ENCODE measurements at regions not wholly inside any gene's neighbourhood (a gene's known extent, or its start where the extent isn't known, plus 50 kb on each side); places are given as distances from the start of the nearest gene placed in this dataset.
"Not testable (repeated sequence)": the region's sequence is repeated elsewhere in the genome, so short reads cannot be mapped to it uniquely, and the experiment has no call there.

DNA sequence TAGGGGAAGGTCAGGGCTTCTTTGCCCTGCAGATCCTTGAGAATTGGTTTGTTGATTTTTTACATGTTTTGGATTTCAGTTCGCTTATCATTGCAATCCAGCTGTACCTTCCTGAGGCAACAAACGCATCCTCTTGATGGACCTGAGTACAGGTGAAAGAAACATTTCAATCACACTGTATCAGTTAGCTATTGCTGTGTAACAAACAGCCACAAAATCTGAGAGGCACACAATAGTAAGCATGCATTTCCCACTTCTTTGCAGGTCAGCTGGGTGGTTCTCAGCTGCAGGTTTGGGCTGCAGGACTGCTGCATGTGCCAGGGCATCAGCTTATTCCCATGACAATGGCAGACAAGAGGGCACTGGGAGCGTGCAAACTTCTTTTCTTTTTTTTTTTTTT is 586.4 kb downstream of the MATN1 start:
- Histone ChIP-seq H3K36me3 (ENCODE audit: control insufficient read depth, low read depth, low read length) (no peaks in the 10 kb centered on the region), H3K9ac (ENCODE audit: low read length) (no peak overlapping the region), H3K27ac (ENCODE audit: low read length) (no peak overlapping the region), H3K27me3 (ENCODE audit: control insufficient read depth, insufficient read depth, low read length) (no peaks in the 10 kb centered on the region), H3K4me3 (ENCODE audit: low read length) (no peak overlapping the region), H3K4me1 (ENCODE audit: control insufficient read depth, low read depth, low read length) (no peaks in the 10 kb centered on the region), H3K9me3 (ENCODE audit: control insufficient read depth, low read depth, low read length) (no peaks in the 10 kb centered on the region)

- H3K4me1 ChIP-seq (ENCODE audit: control insufficient read depth, low read depth, low read length): no peaks in the 10 kb centered on the region
- no peaks in the 10 kb centered on the region for H3K9me3 ChIP-seq (ENCODE audit: control insufficient read depth, low read depth, low read length)
- no peak overlapping the region for H3K27ac ChIP-seq (ENCODE audit: low read length)
- no peak overlapping the region for H3K4me3 ChIP-seq (ENCODE audit: low read length)
- H3K36me3 ChIP-seq (ENCODE audit: control insufficient read depth, low read depth, low read length): no peaks in the 10 kb centered on the region
- no peaks in the 10 kb centered on the region for H3K27me3 ChIP-seq (ENCODE audit: control insufficient read depth, insufficient read depth, low read length)
- H3K9ac ChIP-seq (ENCODE audit: low read length): no peak overlapping the region
These were observed 587.7 kb downstream of the MATN1 start for GRCh38 chr1:30135698-30136097.

- Histone ChIP-seq H3K9ac (ENCODE audit: low read length) (no peak overlapping the region), H3K36me3 (ENCODE audit: control insufficient read depth, low read depth, low read length) (no peaks in the 10 kb centered on the region), H3K4me3 (ENCODE audit: low read length) (no peak overlapping the region), H3K27me3 (ENCODE audit: control insufficient read depth, insufficient read depth, low read length) (no peaks in the 10 kb centered on the region), H3K27ac (ENCODE audit: low read length) (no peak overlapping the region), H3K9me3 (ENCODE audit: control insufficient read depth, low read depth, low read length) (no peaks in the 10 kb centered on the region), H3K4me1 (ENCODE audit: control insufficient read depth, low read depth, low read length) (no peaks in the 10 kb centered on the region)
These were observed 588.7 kb downstream of the MATN1 start for GRCh38 chr1:30134466-30135217.

DNA sequence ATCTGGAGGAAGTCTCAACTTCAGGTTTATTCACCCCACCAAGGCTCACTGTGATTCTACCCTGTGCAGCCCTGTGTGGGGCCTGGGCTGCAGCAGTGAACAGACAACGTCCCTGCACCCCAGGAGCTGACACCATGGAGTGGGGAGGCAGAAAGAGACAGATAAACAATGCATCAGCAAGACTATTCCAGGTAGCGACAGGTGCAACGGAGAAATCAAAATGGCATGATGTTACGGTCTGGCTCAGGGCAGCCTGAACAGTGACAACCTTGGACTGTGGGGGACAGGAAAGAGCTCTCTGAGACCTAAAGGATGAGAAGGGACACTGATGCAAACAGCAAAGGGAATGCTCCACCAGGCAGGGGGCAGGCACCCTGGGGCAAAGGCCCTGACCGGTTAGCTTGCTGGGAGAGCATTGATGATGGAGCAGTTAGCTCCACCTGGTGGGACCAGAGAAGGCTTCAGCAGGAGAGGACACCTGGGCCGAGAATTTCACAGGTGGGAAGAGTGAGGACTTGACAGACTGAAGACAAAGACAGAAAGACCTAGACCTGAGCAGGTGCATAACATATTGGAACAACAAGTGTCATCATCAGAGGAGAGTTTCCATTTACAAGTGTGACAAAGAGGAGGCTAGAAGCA is 589.9 kb downstream of the MATN1 start:
- no peak overlapping the region for H3K9ac ChIP-seq (ENCODE audit: low read length)
- no peaks in the 10 kb centered on the region for H3K4me1 ChIP-seq (ENCODE audit: control insufficient read depth, low read depth, low read length)
- no peak overlapping the region for H3K4me3 ChIP-seq (ENCODE audit: low read length)
- H3K9me3 ChIP-seq (ENCODE audit: control insufficient read depth, low read depth, low read length): no peaks in the 10 kb centered on the region
- no peaks in the 10 kb centered on the region for H3K27me3 ChIP-seq (ENCODE audit: control insufficient read depth, insufficient read depth, low read length)
- no peaks in the 10 kb centered on the region for H3K36me3 ChIP-seq (ENCODE audit: control insufficient read depth, low read depth, low read length)
- no peak overlapping the region for H3K27ac ChIP-seq (ENCODE audit: low read length)

- H3K9ac ChIP-seq (ENCODE audit: low read length): no peak overlapping the region
- no peaks in the 10 kb centered on the region for H3K4me1 ChIP-seq (ENCODE audit: control insufficient read depth, low read depth, low read length)
- no peak overlapping the region for H3K4me3 ChIP-seq (ENCODE audit: low read length)
- no peaks in the 10 kb centered on the region for H3K27me3 ChIP-seq (ENCODE audit: control insufficient read depth, insufficient read depth, low read length)
- H3K27ac ChIP-seq (ENCODE audit: low read length): no peak overlapping the region
- no peaks in the 10 kb centered on the region for H3K9me3 ChIP-seq (ENCODE audit: control insufficient read depth, low read depth, low read length)
- no peaks in the 10 kb centered on the region for H3K36me3 ChIP-seq (ENCODE audit: control insufficient read depth, low read depth, low read length)
These were observed 590.6 kb downstream of the MATN1 start for GRCh38 chr1:30132602-30133286.

GRCh38 chr1:30130566-30130965 is 592.8 kb downstream of the MATN1 start:
- H3K27ac ChIP-seq (ENCODE audit: low read length); H3K9me3 ChIP-seq (ENCODE audit: control insufficient read depth, low read depth, low read length); H3K4me3 ChIP-seq (ENCODE audit: low read length); H3K36me3 ChIP-seq (ENCODE audit: control insufficient read depth, low read depth, low read length); H3K9ac ChIP-seq (ENCODE audit: low read length); H3K27me3 ChIP-seq (ENCODE audit: control insufficient read depth, insufficient read depth, low read length); H3K4me1 ChIP-seq (ENCODE audit: control insufficient read depth, low read depth, low read length): not testable (repeated sequence)

DNA sequence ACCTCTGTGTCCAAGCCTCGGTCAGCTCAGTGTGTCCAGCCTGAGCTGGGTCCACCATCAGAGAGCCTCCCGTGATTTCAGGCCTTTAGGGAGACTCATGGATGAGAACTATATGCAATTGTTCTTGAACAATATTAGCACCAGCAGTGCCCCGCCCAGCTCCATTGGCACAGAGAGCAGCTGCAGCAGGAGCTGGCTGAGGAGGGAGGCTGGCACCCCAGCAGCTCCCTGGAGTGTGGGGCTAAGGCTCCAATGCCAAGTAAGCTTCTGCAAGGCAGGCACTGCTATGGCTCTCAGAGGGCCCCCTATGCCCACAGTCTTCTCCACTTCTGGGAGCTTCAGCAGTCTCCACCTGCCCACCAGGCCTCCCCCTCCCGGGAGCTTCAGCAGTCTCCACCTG is 593.3 kb downstream of the MATN1 start:
- Histone ChIP-seq H3K27ac (ENCODE audit: low read length) (no peak overlapping the region), H3K9ac (ENCODE audit: low read length) (no peak overlapping the region), H3K4me1 (ENCODE audit: control insufficient read depth, low read depth, low read length) (no peaks in the 10 kb centered on the region), H3K9me3 (ENCODE audit: control insufficient read depth, low read depth, low read length) (no peaks in the 10 kb centered on the region), H3K4me3 (ENCODE audit: low read length) (no peak overlapping the region), H3K27me3 (ENCODE audit: control insufficient read depth, insufficient read depth, low read length) (no peaks in the 10 kb centered on the region), H3K36me3 (ENCODE audit: control insufficient read depth, low read depth, low read length) (no peaks in the 10 kb centered on the region)

- Histone ChIP-seq H3K4me3 (ENCODE audit: low read length) (no peak overlapping the region), H3K4me1 (ENCODE audit: control insufficient read depth, low read depth, low read length) (no peaks in the 10 kb centered on the region), H3K36me3 (ENCODE audit: control insufficient read depth, low read depth, low read length) (no peaks in the 10 kb centered on the region), H3K27me3 (ENCODE audit: control insufficient read depth, insufficient read depth, low read length) (no peaks in the 10 kb centered on the region), H3K27ac (ENCODE audit: low read length) (no peak overlapping the region), H3K9me3 (ENCODE audit: control insufficient read depth, low read depth, low read length) (no peaks in the 10 kb centered on the region), H3K9ac (ENCODE audit: low read length) (no peak overlapping the region)
These were observed 593.8 kb downstream of the MATN1 start for GRCh38 chr1:30129421-30130055.

DNA sequence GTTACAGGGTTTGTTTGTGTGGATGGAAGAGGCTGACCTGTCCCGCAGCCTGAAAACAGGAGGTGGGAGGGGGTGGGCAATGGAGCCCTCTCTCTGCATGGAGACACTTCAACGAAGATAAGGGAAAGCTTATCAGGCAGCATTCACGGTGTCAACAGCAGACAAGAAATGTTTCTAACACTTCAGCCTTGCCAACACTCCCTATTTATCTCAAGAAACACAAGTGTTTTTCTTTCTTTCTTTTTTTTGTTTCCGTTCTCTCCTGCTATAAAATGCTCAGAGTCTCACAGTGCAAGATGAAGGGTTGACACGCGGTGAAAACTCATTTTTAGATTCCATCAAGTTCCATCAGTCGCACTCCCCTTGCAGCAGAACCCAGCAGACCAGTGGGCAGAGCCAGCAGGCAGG is 594.4 kb downstream of the MATN1 start:
- Histone ChIP-seq H3K4me1 (ENCODE audit: control insufficient read depth, low read depth, low read length) (no peaks in the 10 kb centered on the region), H3K36me3 (ENCODE audit: control insufficient read depth, low read depth, low read length) (no peaks in the 10 kb centered on the region), H3K9me3 (ENCODE audit: control insufficient read depth, low read depth, low read length) (no peaks in the 10 kb centered on the region), H3K9ac (ENCODE audit: low read length) (no peak overlapping the region), H3K27ac (ENCODE audit: low read length) (no peak overlapping the region), H3K27me3 (ENCODE audit: control insufficient read depth, insufficient read depth, low read length) (no peaks in the 10 kb centered on the region), H3K4me3 (ENCODE audit: low read length) (no peak overlapping the region)

DNA sequence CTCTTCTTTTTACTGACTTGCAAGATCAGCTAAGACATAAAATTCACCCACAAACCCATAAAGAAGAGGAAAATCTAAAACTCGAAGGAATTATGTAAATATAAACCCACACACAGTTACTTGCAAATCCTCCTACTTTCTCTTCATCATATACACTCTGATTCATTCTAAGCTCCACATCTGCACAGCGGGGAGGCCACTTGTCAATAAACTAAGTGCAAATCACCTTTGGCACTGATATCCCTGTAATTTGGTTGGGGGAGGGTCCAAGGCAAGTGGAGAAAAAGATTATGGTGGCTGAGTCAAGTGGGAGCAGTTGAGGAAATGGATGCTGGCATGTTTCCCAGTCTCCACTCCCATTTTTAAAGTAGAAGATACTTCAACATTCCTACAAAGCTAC is 596.5 kb downstream of the MATN1 start:
- Histone ChIP-seq H3K36me3 (ENCODE audit: control insufficient read depth, low read depth, low read length) (no peaks in the 10 kb centered on the region), H3K27ac (ENCODE audit: low read length) (no peak overlapping the region), H3K9ac (ENCODE audit: low read length) (no peak overlapping the region), H3K9me3 (ENCODE audit: control insufficient read depth, low read depth, low read length) (no peaks in the 10 kb centered on the region), H3K27me3 (ENCODE audit: control insufficient read depth, insufficient read depth, low read length) (no peaks in the 10 kb centered on the region), H3K4me3 (ENCODE audit: low read length) (no peak overlapping the region), H3K4me1 (ENCODE audit: control insufficient read depth, low read depth, low read length) (no peaks in the 10 kb centered on the region)

DNA sequence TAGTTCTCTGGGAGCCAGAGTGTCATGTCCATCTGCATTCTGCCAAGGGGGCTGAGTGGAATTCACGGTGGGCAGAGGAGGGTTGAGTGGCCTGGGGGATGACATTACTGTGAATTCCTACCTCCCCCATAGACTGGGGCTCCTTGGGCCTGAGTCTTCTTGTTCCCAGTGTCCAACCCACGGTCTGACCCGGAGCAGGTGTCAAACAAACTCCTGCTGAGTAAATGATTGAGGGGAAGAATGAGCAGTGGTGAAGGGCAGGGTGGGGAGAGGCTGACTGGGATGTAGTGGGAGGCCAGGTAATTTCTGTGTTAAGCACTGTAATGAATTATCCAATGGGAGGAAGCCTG is 597.6 kb downstream of the MATN1 start:
- no peak overlapping the region for H3K27ac ChIP-seq (ENCODE audit: low read length)
- no peaks in the 10 kb centered on the region for H3K27me3 ChIP-seq (ENCODE audit: control insufficient read depth, insufficient read depth, low read length)
- no peaks in the 10 kb centered on the region for H3K36me3 ChIP-seq (ENCODE audit: control insufficient read depth, low read depth, low read length)
- no peak overlapping the region for H3K9ac ChIP-seq (ENCODE audit: low read length)
- no peaks in the 10 kb centered on the region for H3K9me3 ChIP-seq (ENCODE audit: control insufficient read depth, low read depth, low read length)
- no peak overlapping the region for H3K4me3 ChIP-seq (ENCODE audit: low read length)
- H3K4me1 ChIP-seq (ENCODE audit: control insufficient read depth, low read depth, low read length): no peaks in the 10 kb centered on the region

Data from iPS-18a (cell line).